ENCODE measurements at regions not wholly inside any gene's neighbourhood (a gene's known extent, or its start where the extent isn't known, plus 50 kb on each side); places are given as distances from the start of the nearest gene placed in this dataset.
A peak's percentile ranks its signal among the peaks of the same experiment; 100 is the strongest.

- Mint-ChIP-seq H3K36me3 (no peaks in the 10 kb centered on the region), H3K9me3 (peaks cover 5% of the 10 kb centered on the region), H3K4me1 (ENCODE audit: unreplicated experiment) (peaks cover 9% of the 10 kb centered on the region), H3K27me3 (peaks cover 24% of the 10 kb centered on the region), H3K4me3 (peak overlapping the region; percentile 87), H3K27ac (peak overlapping the region; percentile 78)
- no peak for DNase-seq (ENCODE audit: extremely low spot score, unreplicated experiment)
- TF ChIP-seq CTCF (conservative IDR thresholded peaks at IDR 0.05): no peak
These were observed 108.8 kb downstream of the KCTD15 start for GRCh38 chr19:33905473-33905936.

- peaks cover 28% of the 10 kb centered on the region for H3K27me3 Mint-ChIP-seq
- H3K27ac Mint-ChIP-seq: peak overlapping the region; percentile 78
- H3K4me1 Mint-ChIP-seq (ENCODE audit: unreplicated experiment): peaks cover 9% of the 10 kb centered on the region
- H3K4me3 Mint-ChIP-seq: peak overlapping the region; percentile 87
- peak; percentile 78 for DNase-seq (ENCODE audit: extremely low spot score, unreplicated experiment)
- TF ChIP-seq CTCF (conservative IDR thresholded peaks at IDR 0.05): no peak
- peaks cover 8% of the 10 kb centered on the region for H3K9me3 Mint-ChIP-seq
- no peaks in the 10 kb centered on the region for H3K36me3 Mint-ChIP-seq
These were observed 109.4 kb downstream of the KCTD15 start for GRCh38 chr19:33905937-33906577.

GRCh38 chr19:33906578-33907335 is 110.1 kb downstream of the KCTD15 start:
- Mint-ChIP-seq H3K36me3 (no peaks in the 10 kb centered on the region), H3K27ac (no peak overlapping the region), H3K4me1 (ENCODE audit: unreplicated experiment) (peaks cover 9% of the 10 kb centered on the region), H3K27me3 (peaks cover 29% of the 10 kb centered on the region), H3K4me3 (peak overlapping the region; percentile 79), H3K9me3 (peaks cover 10% of the 10 kb centered on the region)
- no peak for TF ChIP-seq CTCF (conservative IDR thresholded peaks at IDR 0.05)
- no peak for DNase-seq (ENCODE audit: extremely low spot score, unreplicated experiment)

GRCh38 chr19:33910922-33911321 is 114.3 kb downstream of the KCTD15 start:
- no peak for DNase-seq (ENCODE audit: extremely low spot score, unreplicated experiment)
- H3K4me1 Mint-ChIP-seq (ENCODE audit: unreplicated experiment): no peaks in the 10 kb centered on the region
- H3K27ac Mint-ChIP-seq: no peak overlapping the region
- TF ChIP-seq CTCF (conservative IDR thresholded peaks at IDR 0.05): no peak
- peaks cover 26% of the 10 kb centered on the region for H3K27me3 Mint-ChIP-seq
- H3K36me3 Mint-ChIP-seq: no peaks in the 10 kb centered on the region
- peaks cover 10% of the 10 kb centered on the region for H3K9me3 Mint-ChIP-seq
- H3K4me3 Mint-ChIP-seq: no peak overlapping the region

- Mint-ChIP-seq H3K27ac (no peak overlapping the region), H3K4me1 (ENCODE audit: unreplicated experiment) (no peaks in the 10 kb centered on the region)
These were observed 117.9 kb downstream of the KCTD15 start for GRCh38 chr19:33914599-33914998.

More at GRCh38 chr19:33914599-33914998, 117.9 kb downstream of the KCTD15 start:
- TF ChIP-seq CTCF (conservative IDR thresholded peaks at IDR 0.05): no peak
- Mint-ChIP-seq H3K27me3 (peaks cover 15% of the 10 kb centered on the region), H3K36me3 (no peaks in the 10 kb centered on the region), H3K4me3 (no peak overlapping the region), H3K9me3 (peaks cover 9% of the 10 kb centered on the region)
- DNase-seq (ENCODE audit: extremely low spot score, unreplicated experiment): no peak

All from type B pancreatic cell (in vitro differentiated cells).